ENCODE measurements at regions not wholly inside any gene's neighbourhood (a gene's known extent, or its start where the extent isn't known, plus 50 kb on each side); places are given as distances from the start of the nearest gene placed in this dataset.

- TF ChIP-seq EP300 (IDR thresholded peaks at IDR 0.05), result no peak
- TF ChIP-seq CTCF (IDR thresholded peaks at IDR 0.05), result no peak
These were observed 401.4 kb downstream of the MAFB start for GRCh38 chr20:40287683-40288082.

All from ovary (tissue), 3 donors.